RWPE1 (cell line): ENCODE measurements at regions not wholly inside any gene's neighbourhood (a gene's known extent, or its start where the extent isn't known, plus 50 kb on each side); places are given as distances from the start of the nearest gene placed in this dataset.

ENCODE experiments used
- CTCF ChIA-PET: fragments of 350-600 bp; sonication (Branson Sonifier 250); formaldehyde crosslinking; extraction: SDS; loops from one replicate; lab custom pipeline; 2021; lab: Yijun Ruan, JAX
- POLR2A ChIA-PET: fragments of 400-600 bp; formaldehyde crosslinking; extraction: SDS; loops from one replicate; lab custom pipeline; 2020; ENCODE audit warnings: antibody characterized with exemption; ENCODE audit not compliant: low non-redundant PET; lab: Yijun Ruan, JAX
- DNase-seq: peaks from one replicate; pipeline ENCODE4 v3.0.0; 2012; ENCODE audit warnings: low spot score
- H3K27ac ChIP-seq: fragments of 450-650 bp; 2 replicates; pipeline ENCODE4 v1.5.1; 2017
- TF ChIP-seq, protein P1 (sequence below): fragments of 450-650 bp; conservative IDR thresholded peaks from 2 replicates; pipeline ENCODE4 v1.5.1; 2017; ENCODE audit warnings: low read depth, mild to moderate bottlenecking

- TF ChIP-seq, protein P1, sequence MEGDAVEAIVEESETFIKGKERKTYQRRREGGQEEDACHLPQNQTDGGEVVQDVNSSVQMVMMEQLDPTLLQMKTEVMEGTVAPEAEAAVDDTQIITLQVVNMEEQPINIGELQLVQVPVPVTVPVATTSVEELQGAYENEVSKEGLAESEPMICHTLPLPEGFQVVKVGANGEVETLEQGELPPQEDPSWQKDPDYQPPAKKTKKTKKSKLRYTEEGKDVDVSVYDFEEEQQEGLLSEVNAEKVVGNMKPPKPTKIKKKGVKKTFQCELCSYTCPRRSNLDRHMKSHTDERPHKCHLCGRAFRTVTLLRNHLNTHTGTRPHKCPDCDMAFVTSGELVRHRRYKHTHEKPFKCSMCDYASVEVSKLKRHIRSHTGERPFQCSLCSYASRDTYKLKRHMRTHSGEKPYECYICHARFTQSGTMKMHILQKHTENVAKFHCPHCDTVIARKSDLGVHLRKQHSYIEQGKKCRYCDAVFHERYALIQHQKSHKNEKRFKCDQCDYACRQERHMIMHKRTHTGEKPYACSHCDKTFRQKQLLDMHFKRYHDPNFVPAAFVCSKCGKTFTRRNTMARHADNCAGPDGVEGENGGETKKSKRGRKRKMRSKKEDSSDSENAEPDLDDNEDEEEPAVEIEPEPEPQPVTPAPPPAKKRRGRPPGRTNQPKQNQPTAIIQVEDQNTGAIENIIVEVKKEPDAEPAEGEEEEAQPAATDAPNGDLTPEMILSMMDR: no peak
- CTCF ChIA-PET: no interaction called here
- POLR2A ChIA-PET: no interaction called here
- DNase-seq: no peak
- no peak overlapping the region for H3K27ac ChIP-seq
These were observed 627.0 kb upstream of the SYT4 start for GRCh38 chr18:43904209-43904837.

GRCh38 chr18:43914018-43914417 is 636.7 kb upstream of the SYT4 start:
- POLR2A ChIA-PET: no interaction called here
- TF ChIP-seq, protein P1: no peak
- no peak overlapping the region for H3K27ac ChIP-seq
- no peak for DNase-seq
- CTCF ChIA-PET: no interaction called here

DNA sequence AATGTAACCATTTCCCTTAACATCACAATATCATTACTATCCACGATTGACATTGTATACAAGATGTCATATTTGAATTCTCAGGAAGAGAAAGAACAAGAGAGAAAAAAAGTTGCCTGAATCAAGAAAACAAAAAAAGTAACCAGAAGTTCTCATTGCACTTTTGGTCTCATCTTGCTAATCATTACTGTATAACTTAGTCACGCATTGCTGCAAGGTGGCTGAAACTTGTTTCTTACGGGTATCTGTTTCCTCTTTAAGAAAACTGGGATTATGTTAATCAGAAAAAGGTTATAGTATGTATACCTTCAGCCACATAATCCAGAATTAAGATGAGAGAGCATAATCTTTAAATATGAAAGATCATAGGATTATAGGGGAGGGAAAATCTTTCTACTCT is 639.7 kb upstream of the SYT4 start:
- DNase-seq: no peak
- TF ChIP-seq, protein P1: no peak
- H3K27ac ChIP-seq: no peak overlapping the region
- ChIA-PET POLR2A (no interaction called here), CTCF (no interaction called here)

DNA sequence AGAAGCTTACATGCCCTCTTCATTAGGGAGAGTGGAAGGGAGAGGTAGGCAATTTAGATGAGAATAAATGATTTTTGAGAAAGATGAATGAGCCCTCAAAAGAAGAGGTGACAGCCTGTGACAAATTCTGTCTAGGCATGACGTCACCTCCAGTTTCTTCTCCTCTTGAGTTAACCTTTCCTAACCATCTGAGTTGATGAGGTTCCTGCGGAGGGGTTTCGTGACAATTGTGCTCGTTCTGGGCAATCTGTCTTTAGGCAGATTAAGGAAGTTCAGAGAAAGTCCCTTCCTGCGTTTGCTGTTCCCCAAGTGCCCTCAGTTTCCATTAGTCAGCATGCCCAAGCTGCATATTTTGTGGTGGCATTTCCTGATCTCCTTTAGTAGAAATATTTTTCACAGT is 640.2 kb upstream of the SYT4 start:
- ChIA-PET POLR2A (no interaction called here), CTCF (no interaction called here)
- DNase-seq: no peak
- TF ChIP-seq, protein P1: no peak
- no peak overlapping the region for H3K27ac ChIP-seq

GRCh38 chr18:43919551-43919950 is 642.3 kb upstream of the SYT4 start:
- ChIA-PET POLR2A (no interaction called here), CTCF (no interaction called here)
- no peak overlapping the region for H3K27ac ChIP-seq
- DNase-seq: no peak
- TF ChIP-seq, protein P1: no peak

DNA sequence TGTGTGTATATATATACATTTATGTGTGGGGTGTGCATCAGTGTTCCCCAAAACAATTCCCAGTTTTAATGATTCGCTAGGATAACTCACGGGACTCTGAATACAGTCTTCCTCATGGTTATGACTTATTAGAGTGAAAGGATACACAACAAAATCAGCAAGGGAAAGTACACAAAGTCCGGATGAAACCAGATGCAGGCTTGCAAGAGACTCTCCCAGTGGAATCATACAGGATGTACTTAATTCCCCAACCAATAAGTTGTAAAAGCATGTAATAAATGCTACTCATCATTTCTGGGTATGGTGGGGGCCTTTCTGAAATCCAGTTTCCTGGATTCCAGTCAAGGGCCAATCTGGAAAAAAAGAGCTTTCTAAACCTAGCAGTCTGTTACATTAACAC is 654.1 kb upstream of the SYT4 start:
- TF ChIP-seq, protein P1: no peak
- POLR2A ChIA-PET: no interaction called here
- DNase-seq: no peak
- no peak overlapping the region for H3K27ac ChIP-seq
- CTCF ChIA-PET: no interaction called here
